GM21717 (cell line): ENCODE measurements at regions not wholly inside any gene's neighbourhood (a gene's known extent, or its start where the extent isn't known, plus 50 kb on each side); places are given as distances from the start of the nearest gene placed in this dataset.
"Not testable (repeated sequence)": the region's sequence is repeated elsewhere in the genome, so short reads cannot be mapped to it uniquely, and the experiment has no call there.

ENCODE experiments used
- ATAC-seq: cut with Tn5 transposase; IDR thresholded peaks from one replicate; pipeline ENCODE4 v1.9.1; 2021; ENCODE audit warnings: mild to moderate bottlenecking, moderate library complexity; ENCODE audit not compliant: unreplicated experiment

GRCh38 chr14:105940534-105941225 is 414.3 kb downstream of the TMEM121 start:
- ATAC-seq: no peak

GRCh38 chr14:105941226-105942166 is 415.1 kb downstream of the TMEM121 start:
- no peak for ATAC-seq

- ATAC-seq: not testable (repeated sequence)
Measured at GRCh38 chr14:105942725-105943124, 416.3 kb downstream of the TMEM121 start.

GRCh38 chr14:105943973-105944602 is 417.7 kb downstream of the TMEM121 start:
- ATAC-seq: no peak

- ATAC-seq: no peak
Measured at GRCh38 chr14:105944632-105945610, 418.5 kb downstream of the TMEM121 start.

GRCh38 chr14:105945896-105946295 is 419.5 kb downstream of the TMEM121 start:
- no peak for ATAC-seq

GRCh38 chr14:105947599-105947998 is 421.2 kb downstream of the TMEM121 start:
- no peak for ATAC-seq

GRCh38 chr14:105948955-105949354 is 422.6 kb downstream of the TMEM121 start:
- not testable (repeated sequence) for ATAC-seq

GRCh38 chr14:105950364-105950892 is 424.0 kb downstream of the TMEM121 start:
- not testable (repeated sequence) for ATAC-seq

GRCh38 chr14:105951399-105951798 is 425.0 kb downstream of the TMEM121 start:
- ATAC-seq: no peak

GRCh38 chr14:105952222-105952621 is 425.8 kb downstream of the TMEM121 start:
- ATAC-seq: no peak

GRCh38 chr14:105952826-105953225 is 426.4 kb downstream of the TMEM121 start:
- ATAC-seq: no peak

- ATAC-seq: not testable (repeated sequence)
Measured at GRCh38 chr14:105961625-105962024, 435.2 kb downstream of the TMEM121 start.

- no peak for ATAC-seq
Measured at GRCh38 chr14:105962532-105962931, 436.1 kb downstream of the TMEM121 start.

- no peak for ATAC-seq
Measured at GRCh38 chr14:105968291-105968690, 441.9 kb downstream of the TMEM121 start.

- not testable (repeated sequence) for ATAC-seq
Measured at GRCh38 chr14:105969026-105969425, 442.6 kb downstream of the TMEM121 start.

GRCh38 chr14:105970821-105971220 is 444.4 kb downstream of the TMEM121 start:
- not testable (repeated sequence) for ATAC-seq

- ATAC-seq: no peak
Measured at GRCh38 chr14:105971593-105972500, 445.5 kb downstream of the TMEM121 start.

GRCh38 chr14:105974902-105975301 is 448.5 kb downstream of the TMEM121 start:
- no peak for ATAC-seq
